Keratinocyte (primary cell): ENCODE measurements at regions not wholly inside any gene's neighbourhood (a gene's known extent, or its start where the extent isn't known, plus 50 kb on each side); places are given as distances from the start of the nearest gene placed in this dataset.

ENCODE experiments used
- DNase-seq: peaks from one replicate; pipeline ENCODE4 v3.0.0-alpha.2; 2011; ENCODE audit warnings: low read depth, missing footprints, low spot score
- FAIRE-seq: peaks from 2 replicates; lab custom pipeline; 2011; peaks lifted over from hg19 to GRCh38; lab: Jason Lieb, UNC
- H2AFZ ChIP-seq: 2 replicates; pipeline ENCODE4 v1.6.0; 2012; ENCODE audit warnings: low read length, control low read depth, inconsistent platforms; ENCODE audit not compliant: control insufficient read depth
- H3K27ac ChIP-seq: 2 replicates; pipeline ENCODE4 v1.5.1; 2011; ENCODE audit warnings: low read length; ENCODE audit not compliant: control insufficient read depth, insufficient read depth
- H3K27me3 ChIP-seq: 3 replicates; pipeline ENCODE4 v1.6.0; 2011; ENCODE audit warnings: low read length; ENCODE audit not compliant: control insufficient read depth, insufficient read depth; ENCODE audit errors: extremely low read depth
- H3K36me3 ChIP-seq, 2 experiments: 2 replicates in 1 of 2; 3 replicates in 1 of 2; pipeline ENCODE4 v1.5.1; 2011; ENCODE audit warnings: low read length in 2 of 2, mild to moderate bottlenecking in 1 of 2; ENCODE audit not compliant: control insufficient read depth in 2 of 2, insufficient read depth in 2 of 2; ENCODE audit errors: extremely low read depth in 1 of 2
- H3K4me1 ChIP-seq: 3 replicates; pipeline ENCODE4 v1.5.1; 2011; ENCODE audit warnings: low read length; ENCODE audit not compliant: control insufficient read depth, insufficient read depth; ENCODE audit errors: extremely low read depth
- H3K4me2 ChIP-seq: 3 replicates; pipeline ENCODE4 v1.6.0; 2011; ENCODE audit warnings: low read depth, low read length; ENCODE audit not compliant: control insufficient read depth, insufficient read depth; ENCODE audit errors: extremely low read depth
- H3K4me3 ChIP-seq, 3 experiments: fragments of 200-600 bp in 1 of 3; sonication (generic) in 1 of 3; 2 replicates in 2 of 3; 3 replicates in 1 of 3; pipeline ENCODE4 v1.5.1; 2011 to 2016; ENCODE audit warnings: low read length in 3 of 3, mild to moderate bottlenecking in 3 of 3, control low read depth in 2 of 3, inconsistent platforms in 1 of 3, low read depth in 1 of 3, mixed read lengths in 1 of 3, mixed run types in 1 of 3, moderate library complexity in 1 of 3; ENCODE audit not compliant: control insufficient read depth in 2 of 3, insufficient read depth in 2 of 3; ENCODE audit errors: extremely low read depth in 1 of 3
- H3K79me2 ChIP-seq: 2 replicates; pipeline ENCODE4 v1.6.0; 2012; ENCODE audit warnings: low read length; ENCODE audit not compliant: control insufficient read depth, insufficient read depth
- H3K9ac ChIP-seq: 3 replicates; pipeline ENCODE4 v1.6.0; 2011; ENCODE audit warnings: low read length; ENCODE audit not compliant: control insufficient read depth, insufficient read depth; ENCODE audit errors: extremely low read depth
- H3K9me1 ChIP-seq: 3 replicates; pipeline ENCODE4 v1.6.0; 2011; ENCODE audit warnings: low read length; ENCODE audit not compliant: control insufficient read depth, insufficient read depth; ENCODE audit errors: extremely low read depth
- H3K9me3 ChIP-seq: 2 replicates; pipeline ENCODE4 v1.5.1; 2012; ENCODE audit warnings: low read depth, low read length; ENCODE audit not compliant: control insufficient read depth
- H4K20me1 ChIP-seq: 3 replicates; pipeline ENCODE4 v1.6.0; 2011; ENCODE audit warnings: low read length; ENCODE audit not compliant: control insufficient read depth, insufficient read depth; ENCODE audit errors: extremely low read depth
- EZH2 ChIP-seq: IDR thresholded peaks from one replicate; pipeline ENCODE4 v1.6.1; 2012; ENCODE audit warnings: inconsistent platforms, mild to moderate bottlenecking, low read length, moderate library complexity
- dilution Hi-C: fragments of 300-500 bp; cut with MboI; formaldehyde crosslinking; loops from one replicate; pipeline ENCODE4 v1.7.0; 2020; ENCODE audit warnings: low sequenced_read_pairs; ENCODE audit not compliant: extremely low pct_ligation_motif_present
- TF ChIP-seq, protein P1 (sequence below), 3 experiments: IDR thresholded peaks in 1 of 3; conservative IDR thresholded peaks in 1 of 3; optimal IDR thresholded peaks in 1 of 3; 2 replicates in 2 of 3; 3 replicates in 1 of 3; pipeline versions ENCODE3 to v1.5.1; 2011; ENCODE audit warnings: low read length in 3 of 3, mild to moderate bottlenecking in 3 of 3, moderate library complexity in 2 of 3, control low read depth in 1 of 3, inconsistent platforms in 1 of 3; ENCODE audit not compliant: insufficient read depth in 2 of 3; ENCODE audit errors: extremely low read depth in 1 of 3

GRCh38 chr6:8181951-8182845, 79.8 kb upstream of the EEF1E1 start:
- H3K36me3 ChIP-seq, result no peaks in the 10 kb centered on the region
- peaks cover 8% of the 10 kb centered on the region for H3K4me1 ChIP-seq
- H4K20me1 ChIP-seq, result no peaks in the 10 kb centered on the region
- no peak overlapping the region for H3K27ac ChIP-seq
- dilution Hi-C loops, result no loop called here
- H3K27me3 ChIP-seq, result no peaks in the 10 kb centered on the region
- no peaks in the 10 kb centered on the region for H3K9me1 ChIP-seq
- TF ChIP-seq, protein P1, sequence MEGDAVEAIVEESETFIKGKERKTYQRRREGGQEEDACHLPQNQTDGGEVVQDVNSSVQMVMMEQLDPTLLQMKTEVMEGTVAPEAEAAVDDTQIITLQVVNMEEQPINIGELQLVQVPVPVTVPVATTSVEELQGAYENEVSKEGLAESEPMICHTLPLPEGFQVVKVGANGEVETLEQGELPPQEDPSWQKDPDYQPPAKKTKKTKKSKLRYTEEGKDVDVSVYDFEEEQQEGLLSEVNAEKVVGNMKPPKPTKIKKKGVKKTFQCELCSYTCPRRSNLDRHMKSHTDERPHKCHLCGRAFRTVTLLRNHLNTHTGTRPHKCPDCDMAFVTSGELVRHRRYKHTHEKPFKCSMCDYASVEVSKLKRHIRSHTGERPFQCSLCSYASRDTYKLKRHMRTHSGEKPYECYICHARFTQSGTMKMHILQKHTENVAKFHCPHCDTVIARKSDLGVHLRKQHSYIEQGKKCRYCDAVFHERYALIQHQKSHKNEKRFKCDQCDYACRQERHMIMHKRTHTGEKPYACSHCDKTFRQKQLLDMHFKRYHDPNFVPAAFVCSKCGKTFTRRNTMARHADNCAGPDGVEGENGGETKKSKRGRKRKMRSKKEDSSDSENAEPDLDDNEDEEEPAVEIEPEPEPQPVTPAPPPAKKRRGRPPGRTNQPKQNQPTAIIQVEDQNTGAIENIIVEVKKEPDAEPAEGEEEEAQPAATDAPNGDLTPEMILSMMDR (optimal IDR thresholded peaks at IDR 0.05 in 1 of 3, IDR thresholded peaks at IDR 0.05 in 1 of 3, conservative IDR thresholded peaks at IDR 0.05 in 1 of 3; ENCODE audit: extremely low read depth in 1 of 3, insufficient read depth in 2 of 3, low read length in 3 of 3), result no peak
- TF ChIP-seq EZH2, result no peak
- no peaks in the 10 kb centered on the region for H3K79me2 ChIP-seq
- H2AFZ ChIP-seq, result no peak overlapping the region
- no peak overlapping the region for H3K4me3 ChIP-seq
- H3K9ac ChIP-seq, result no peak overlapping the region
- DNase-seq, result no peak
- no peaks in the 10 kb centered on the region for H3K9me3 ChIP-seq
- no peak for FAIRE-seq
- H3K4me2 ChIP-seq, result no peak overlapping the region

DNA sequence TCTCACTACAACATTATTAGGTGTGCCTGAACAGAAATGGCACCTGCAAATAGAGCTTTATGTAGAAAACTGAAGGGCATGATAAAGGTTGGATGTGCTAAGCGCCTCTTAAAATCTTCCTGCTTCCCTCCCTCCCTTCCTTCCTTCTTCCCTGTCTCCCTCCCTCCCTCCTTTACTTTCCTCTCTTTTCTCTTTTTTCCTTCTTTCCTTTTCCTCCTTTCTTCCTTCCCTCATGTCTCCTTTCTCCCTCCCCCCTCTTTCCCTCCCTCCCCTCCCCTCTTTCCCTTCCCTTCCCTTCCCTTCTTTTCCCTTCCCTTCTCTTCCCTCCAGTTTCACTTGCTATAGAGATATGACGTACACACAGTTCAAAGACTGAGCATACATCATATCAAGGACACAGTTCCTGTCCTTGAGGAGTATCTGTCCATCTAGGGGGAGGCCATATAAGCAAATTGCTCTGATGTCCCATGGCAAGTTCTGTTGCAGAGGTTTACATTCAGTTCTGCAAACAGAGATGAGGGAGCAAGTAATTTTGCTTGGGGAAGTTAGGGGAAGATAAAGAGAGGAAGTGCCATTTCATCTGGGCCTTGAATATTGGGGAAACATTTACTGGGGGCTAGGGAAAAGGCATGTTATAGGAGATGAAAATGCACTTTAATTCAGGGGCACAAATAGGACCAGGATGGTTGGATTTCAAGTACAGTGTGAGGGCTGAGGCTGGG, 79.0 kb upstream of the EEF1E1 start:
- Histone ChIP-seq H3K27ac (no peak overlapping the region), H3K9me1 (no peaks in the 10 kb centered on the region), H3K4me1 (peaks cover 8% of the 10 kb centered on the region), H3K9me3 (no peaks in the 10 kb centered on the region), H3K9ac (no peak overlapping the region), H3K4me2 (no peak overlapping the region), H3K36me3 (no peaks in the 10 kb centered on the region), H3K4me3 (no peak overlapping the region), H3K79me2 (no peaks in the 10 kb centered on the region), H3K27me3 (no peaks in the 10 kb centered on the region), H4K20me1 (no peaks in the 10 kb centered on the region), H2AFZ (peak overlapping the region; percentile 35)
- dilution Hi-C loops, result no loop called here
- no peak for TF ChIP-seq EZH2
- TF ChIP-seq, protein P1 (optimal IDR thresholded peaks at IDR 0.05 in 1 of 3, IDR thresholded peaks at IDR 0.05 in 1 of 3, conservative IDR thresholded peaks at IDR 0.05 in 1 of 3; ENCODE audit: extremely low read depth in 1 of 3, insufficient read depth in 2 of 3, low read length in 3 of 3), result no peak
- DNase-seq (no peak), FAIRE-seq (no peak)
